Thymus (tissue), 11 donors: ENCODE measurements at regions not wholly inside any gene's neighbourhood (a gene's known extent, or its start where the extent isn't known, plus 50 kb on each side); places are given as distances from the start of the nearest gene placed in this dataset.
"Not testable (repeated sequence)": the region's sequence is repeated elsewhere in the genome, so short reads cannot be mapped to it uniquely, and the experiment has no call there.

Experiments
- DNase-seq, 9 donors: peaks; one replicate each; pipeline ENCODE4 v3.0.0-alpha.2; 2013; ENCODE audit warnings: low spot score in 9 of 9, low read depth in 6 of 9, missing footprints in 1 of 9
- H3K27ac ChIP-seq, 2 donors: one replicate each; pipeline ENCODE4 v1.5.1; 2013; ENCODE audit warnings: control low read depth in 1 of 2, low read depth in 1 of 2, low read length in 1 of 2, mild to moderate bottlenecking in 1 of 2, moderate library complexity in 1 of 2
- H3K27me3 ChIP-seq, 2 donors: one replicate each; pipeline ENCODE4 v1.5.1; 2013; ENCODE audit warnings: low read length in 1 of 2; ENCODE audit not compliant: control insufficient read depth in 2 of 2, insufficient read depth in 1 of 2
- H3K36me3 ChIP-seq, 2 donors: one replicate each; pipeline ENCODE4 v1.5.1; 2013; ENCODE audit warnings: low read length in 1 of 2, mild to moderate bottlenecking in 1 of 2, moderate library complexity in 1 of 2; ENCODE audit not compliant: control insufficient read depth in 2 of 2, insufficient read depth in 2 of 2
- H3K4me1 ChIP-seq, 2 donors: one replicate each; pipeline ENCODE4 v1.5.1; 2013; ENCODE audit warnings: low read length in 2 of 2; ENCODE audit not compliant: control insufficient read depth in 2 of 2, insufficient read depth in 2 of 2
- H3K4me3 ChIP-seq, 2 donors: one replicate each; pipeline ENCODE4 v1.5.1; 2013; ENCODE audit warnings: low read length in 2 of 2, control low read depth in 1 of 2, mild to moderate bottlenecking in 1 of 2
- H3K9me3 ChIP-seq, 2 donors: one replicate each; pipeline ENCODE4 v1.5.1; 2013; ENCODE audit warnings: low read length in 1 of 2, mild to moderate bottlenecking in 1 of 2; ENCODE audit not compliant: control insufficient read depth in 2 of 2, insufficient read depth in 1 of 2
- WGBS: extraction: QIAGEN DNeasy Blood & Tissue Kit; methylation state at CpG from one replicate; pipeline ENCODE4 v1.1.7; 2013; 5-methylcytosine and 5-hydroxymethylcytosine counted together
- donor health status: healthy.

DNA sequence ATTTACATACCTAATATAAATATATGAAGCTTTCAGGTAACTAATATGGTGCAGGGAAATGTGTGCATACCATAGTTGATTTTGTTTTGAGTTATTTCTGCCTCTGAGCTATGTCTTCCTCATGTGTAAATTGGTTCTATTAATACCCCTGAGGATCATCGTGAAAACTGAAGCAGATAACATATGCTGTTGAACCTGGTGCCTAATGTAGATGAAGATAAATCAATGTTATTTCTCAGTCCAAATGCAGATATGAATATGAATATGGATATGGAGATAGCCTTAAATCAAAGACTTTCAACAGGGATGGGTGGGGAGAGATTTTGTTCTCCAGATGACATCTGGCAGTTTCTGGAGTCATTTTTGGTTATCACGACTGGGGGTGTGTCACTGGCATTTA is 122.3 kb upstream of the ANKRD30A start:
- peaks cover 0 to 3% of the 10 kb centered on the region in 2 donors for H3K9me3 ChIP-seq
- no peaks in the 10 kb centered on the region for H3K4me1 ChIP-seq
- H3K4me3 ChIP-seq, result no peak overlapping the region
- no peaks in the 10 kb centered on the region for H3K36me3 ChIP-seq
- WGBS, result 83% methylated on average over 2 of the region's 2 CpGs
- no peak overlapping the region for H3K27ac ChIP-seq
- DNase-seq, result no peak
- H3K27me3 ChIP-seq, result no peaks in the 10 kb centered on the region

DNA sequence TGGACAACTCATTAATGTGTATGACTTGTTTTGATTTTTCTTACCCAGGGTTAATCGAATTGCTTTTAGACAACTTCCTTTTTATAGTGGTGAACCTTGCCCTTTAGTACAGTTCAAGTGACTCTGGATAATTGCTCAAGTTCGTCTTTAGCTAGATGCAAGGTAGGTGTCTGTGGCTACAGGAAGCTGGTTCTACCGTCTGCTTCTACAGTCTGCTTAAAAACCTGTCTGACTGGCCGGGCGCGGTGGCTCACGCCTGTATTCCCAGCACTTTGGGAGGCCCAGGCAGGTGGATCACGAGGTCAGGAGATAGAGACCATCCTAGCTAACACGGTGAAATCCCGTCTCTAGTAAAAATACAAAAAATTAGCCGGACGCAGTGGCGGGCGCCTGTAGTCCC is 129.6 kb upstream of the ANKRD30A start:
- DNase-seq, H3K4me3 ChIP-seq: not testable (repeated sequence)
- 89% methylated on average over 14 of the region's 14 CpGs for WGBS

DNA sequence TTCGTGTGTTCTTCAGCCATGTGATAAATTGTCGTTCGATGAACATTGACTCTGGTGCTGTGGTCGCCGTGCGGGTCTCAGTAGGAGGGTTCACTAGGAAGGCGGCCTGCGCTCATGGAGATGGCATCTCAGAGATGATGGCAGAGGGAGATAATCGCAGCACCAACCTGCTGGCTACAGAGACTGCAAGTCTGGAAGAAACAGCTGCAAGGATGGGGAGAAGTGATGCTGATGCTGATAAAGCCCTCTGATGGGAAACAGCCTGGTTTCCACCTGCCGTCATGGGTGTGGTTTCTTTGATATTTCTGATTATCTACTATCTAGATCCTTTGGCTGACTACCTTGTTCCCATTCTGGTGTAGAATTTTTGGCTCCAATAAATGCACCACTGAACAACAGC is 130.5 kb upstream of the ANKRD30A start:
- no peak overlapping the region for H3K4me3 ChIP-seq
- 92% methylated on average over 10 of the region's 10 CpGs for WGBS
- H3K36me3 ChIP-seq, result no peaks in the 10 kb centered on the region
- no peaks in the 10 kb centered on the region for H3K27me3 ChIP-seq
- no peaks in the 10 kb centered on the region for H3K4me1 ChIP-seq
- H3K9me3 ChIP-seq, result peaks cover 0 to 19% of the 10 kb centered on the region in 2 donors
- no peak for DNase-seq
- H3K27ac ChIP-seq, result no peak overlapping the region

More for the DNA sequence above, 129.6 kb upstream of the ANKRD30A start:
- H3K9me3 ChIP-seq, result peaks cover 0 to 21% of the 10 kb centered on the region in 2 donors
- H3K27me3 ChIP-seq, H3K27ac ChIP-seq, H3K36me3 ChIP-seq, H3K4me1 ChIP-seq: not testable (repeated sequence)

DNA sequence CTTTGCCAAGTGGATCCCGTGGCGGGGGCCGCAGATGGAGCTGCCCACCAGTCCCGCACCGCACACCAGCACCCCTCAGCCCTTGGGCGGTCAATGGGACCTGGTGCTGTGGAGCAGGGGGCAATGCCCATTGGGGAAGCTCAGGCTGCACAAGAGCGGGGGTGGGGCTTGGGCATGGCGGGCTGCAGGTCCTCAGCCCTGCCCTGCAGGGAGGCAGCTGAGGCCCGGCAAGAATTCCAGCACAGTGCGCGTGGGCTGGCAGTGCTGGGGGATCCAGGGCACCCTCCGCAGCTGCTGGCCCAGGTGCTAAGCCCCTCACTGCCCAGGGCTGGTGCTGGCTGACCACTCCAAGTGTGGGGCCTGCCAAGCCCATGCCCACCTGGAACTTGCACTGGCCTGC is 136.2 kb upstream of the ANKRD30A start:
- H3K4me3 ChIP-seq, result no peak overlapping the region
- no peaks in the 10 kb centered on the region for H3K4me1 ChIP-seq
- no peak for DNase-seq
- H3K36me3 ChIP-seq, result no peaks in the 10 kb centered on the region
- H3K9me3 ChIP-seq, result peaks cover 1 to 19% of the 10 kb centered on the region in 2 donors
- no peak overlapping the region for H3K27ac ChIP-seq
- H3K27me3 ChIP-seq, result no peaks in the 10 kb centered on the region
- 95% methylated on average over 12 of the region's 12 CpGs for WGBS

DNA sequence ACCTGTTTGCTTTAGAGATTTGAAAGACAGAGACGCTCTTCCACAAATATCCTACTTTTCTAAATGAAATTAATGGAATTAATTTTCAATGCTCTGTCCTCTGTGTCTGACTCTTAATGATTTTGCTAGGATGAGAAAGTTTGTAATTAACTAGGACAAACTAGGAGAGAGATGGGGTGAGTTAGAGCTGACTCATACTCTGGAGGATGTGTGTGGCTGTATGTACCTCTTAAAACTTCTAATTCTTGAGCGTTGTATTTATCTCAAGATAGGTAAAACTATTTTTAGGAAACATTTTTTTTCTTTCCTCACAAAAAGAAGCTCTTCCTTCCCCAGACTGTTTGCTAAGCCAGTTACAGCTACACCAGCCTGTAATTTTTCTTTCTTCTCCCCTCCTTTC is 178.8 kb upstream of the ANKRD30A start:
- WGBS, result 88% methylated on average over 2 of the region's 2 CpGs
- Histone ChIP-seq H3K27ac (no peak overlapping the region), H3K36me3 (no peaks in the 10 kb centered on the region), H3K27me3 (no peaks in the 10 kb centered on the region), H3K4me3 (no peak overlapping the region), H3K9me3 (peaks cover 0 to 20% of the 10 kb centered on the region in 2 donors), H3K4me1 (no peaks in the 10 kb centered on the region)
- no peak for DNase-seq

DNA sequence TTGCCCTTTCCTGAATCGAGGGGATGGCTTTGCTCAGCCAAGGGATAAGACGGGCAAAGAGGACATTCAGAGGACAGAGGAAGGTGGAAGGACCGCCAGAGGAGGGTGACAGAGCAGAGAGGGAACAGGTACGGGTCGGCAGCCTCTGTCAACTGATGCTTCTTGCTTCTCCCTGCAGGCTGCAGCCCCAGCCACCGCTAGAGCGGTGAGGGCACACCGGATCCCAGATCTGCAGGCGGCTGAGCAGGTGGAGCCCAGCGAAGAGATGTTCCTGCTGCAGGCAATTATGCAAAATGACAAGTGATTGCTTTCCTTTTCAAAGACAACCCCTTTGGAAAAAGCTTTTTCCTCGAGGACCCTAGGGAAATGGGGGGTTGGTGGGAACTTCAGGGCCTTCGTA is 181.9 kb upstream of the ANKRD30A start:
- no peak overlapping the region for H3K27ac ChIP-seq
- DNase-seq, result no peak
- no peak overlapping the region for H3K4me3 ChIP-seq
- WGBS, result 80% methylated on average over 12 of the region's 12 CpGs
- H3K4me1 ChIP-seq, result no peaks in the 10 kb centered on the region
- no peaks in the 10 kb centered on the region for H3K27me3 ChIP-seq
- peaks cover 0 to 20% of the 10 kb centered on the region in 2 donors for H3K9me3 ChIP-seq
- H3K36me3 ChIP-seq, result no peaks in the 10 kb centered on the region

DNA sequence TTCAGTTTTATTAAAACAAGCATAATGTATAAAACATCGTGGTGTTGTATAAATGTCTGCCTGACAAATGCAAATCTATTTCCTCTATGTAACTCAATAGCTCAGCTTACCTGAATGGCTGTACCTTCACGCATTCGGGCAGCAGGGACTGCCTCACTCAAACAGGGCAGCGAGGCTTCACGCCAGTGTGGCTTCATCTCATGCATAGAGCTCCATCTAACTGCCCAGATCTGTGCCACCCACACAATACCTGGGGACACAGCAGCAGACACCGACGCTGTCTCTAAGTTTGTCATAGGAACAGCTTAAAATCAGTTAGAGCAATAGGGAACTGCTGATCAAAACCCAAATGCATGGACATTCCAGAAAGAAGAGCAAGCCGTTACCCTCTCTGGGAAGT is 182.8 kb upstream of the ANKRD30A start:
- Histone ChIP-seq H3K27ac (no peak overlapping the region), H3K4me1 (no peaks in the 10 kb centered on the region), H3K4me3 (no peak overlapping the region), H3K9me3 (peaks cover 0 to 20% of the 10 kb centered on the region in 2 donors), H3K27me3 (no peaks in the 10 kb centered on the region), H3K36me3 (no peaks in the 10 kb centered on the region)
- WGBS, result 91% methylated on average over 8 of the region's 8 CpGs
- DNase-seq, result no peak

DNA sequence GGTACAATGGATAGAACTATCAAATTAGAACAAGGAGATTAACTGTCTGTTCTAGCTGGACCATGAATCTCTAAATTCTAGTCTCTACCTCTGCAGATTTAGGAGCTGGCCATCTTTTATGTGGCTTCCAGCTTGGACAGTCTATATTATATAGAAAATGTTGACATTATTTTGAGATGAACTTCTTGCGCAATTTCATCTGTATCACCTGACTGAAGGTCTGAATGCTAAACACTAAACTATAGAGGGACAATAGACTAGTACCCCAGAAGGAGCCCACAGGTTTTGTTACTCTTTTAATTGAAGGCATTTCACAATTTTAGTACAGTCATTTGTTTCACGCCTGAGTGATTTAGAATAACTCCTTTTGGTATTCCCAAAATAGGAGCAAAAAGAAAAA is 222.4 kb upstream of the ANKRD30A start:
- Histone ChIP-seq H3K36me3 (no peaks in the 10 kb centered on the region), H3K4me3 (no peak overlapping the region), H3K27me3 (no peaks in the 10 kb centered on the region), H3K9me3 (peaks cover 0 to 14% of the 10 kb centered on the region in 2 donors), H3K4me1 (no peaks in the 10 kb centered on the region), H3K27ac (no peak overlapping the region)
- WGBS, result 95% methylated on average over 2 of the region's 2 CpGs
- DNase-seq, result no peak

DNA sequence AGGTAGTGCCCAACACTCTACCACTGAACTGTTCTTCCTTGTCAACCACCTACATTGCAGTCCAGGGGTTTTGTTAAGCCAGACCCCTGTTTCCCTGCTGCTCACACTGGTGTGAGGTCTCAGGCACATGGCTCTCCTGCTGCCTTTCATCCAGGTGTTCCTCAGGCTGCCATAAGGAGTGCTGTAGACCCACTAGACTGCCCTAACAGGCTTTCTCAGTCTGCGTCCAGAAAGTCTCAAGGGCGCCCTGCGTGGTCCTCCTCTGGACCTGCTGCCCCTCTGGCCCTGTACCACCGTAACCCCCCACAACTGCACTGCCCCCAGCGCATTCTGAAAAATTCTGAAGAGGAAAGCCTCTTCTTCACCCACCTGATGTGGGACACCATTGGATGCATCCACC is 225.7 kb upstream of the ANKRD30A start:
- no peaks in the 10 kb centered on the region for H3K4me1 ChIP-seq
- H3K36me3 ChIP-seq, result no peaks in the 10 kb centered on the region
- no peak overlapping the region for H3K27ac ChIP-seq
- no peak overlapping the region for H3K4me3 ChIP-seq
- H3K27me3 ChIP-seq, result no peaks in the 10 kb centered on the region
- DNase-seq, result no peak
- H3K9me3 ChIP-seq, result peaks cover 0 to 14% of the 10 kb centered on the region in 2 donors
- 91% methylated on average over 5 of the region's 5 CpGs for WGBS
